Suprapubic skin (tissue), 4 donors: ENCODE measurements at regions not wholly inside any gene's neighbourhood (a gene's known extent, or its start where the extent isn't known, plus 50 kb on each side); places are given as distances from the start of the nearest gene placed in this dataset.

Experiments
- DNase-seq, 2 donors: peaks; one replicate each; pipeline ENCODE4 v3.0.0-alpha.2; 2019; ENCODE audit warnings: low spot score in 2 of 2
- H3K27ac ChIP-seq: fragments of 200-600 bp; sonication (generic); one replicate; pipeline ENCODE4 v1.5.1; 2019
- H3K27me3 ChIP-seq: fragments of 200-600 bp; sonication (generic); one replicate; pipeline ENCODE4 v1.5.1; 2019
- H3K36me3 ChIP-seq: fragments of 200-600 bp; sonication (generic); one replicate; pipeline ENCODE4 v1.5.1; 2019
- H3K4me1 ChIP-seq: fragments of 200-600 bp; sonication (generic); one replicate; pipeline ENCODE4 v1.5.1; 2019
- H3K4me3 ChIP-seq: fragments of 200-600 bp; sonication (generic); one replicate; pipeline ENCODE4 v1.5.1; 2019; ENCODE audit warnings: mild to moderate bottlenecking
- H3K9me3 ChIP-seq: fragments of 200-600 bp; sonication (generic); one replicate; pipeline ENCODE4 v1.5.1; 2019
- EP300 ChIP-seq: sonication (generic); formaldehyde crosslinking; IDR thresholded peaks from one replicate; pipeline ENCODE4 v1.6.1; 2017; ENCODE audit warnings: antibody characterized with exemption
- POLR2A ChIP-seq, 2 donors: fragments of 450-650 bp; IDR thresholded peaks; one replicate each; pipeline ENCODE4 v1.6.1; 2017; ENCODE audit warnings: antibody characterized with exemption in 2 of 2, mild to moderate bottlenecking in 2 of 2, moderate library complexity in 2 of 2
- POLR2AphosphoS5 ChIP-seq, 3 donors: sonication (generic); formaldehyde crosslinking; IDR thresholded peaks; one replicate each; pipeline ENCODE4 v1.6.1; 2017; ENCODE audit warnings: antibody characterized with exemption in 3 of 3
- WGBS: methylation state at CpG from one replicate; pipeline ENCODE4 v1.1.5; 2018; 5-methylcytosine and 5-hydroxymethylcytosine counted together
- TF ChIP-seq, protein P1 (sequence below), 2 donors: fragments of 200-600 bp in 1 of 2; fragments of 450-650 bp in 1 of 2; sonication (generic) in 1 of 2; IDR thresholded peaks; one replicate each; pipeline ENCODE4 v1.5.1; 2016 to 2019; ENCODE audit warnings: antibody characterized with exemption in 2 of 2, mild to moderate bottlenecking in 1 of 2, moderate library complexity in 1 of 2

DNA sequence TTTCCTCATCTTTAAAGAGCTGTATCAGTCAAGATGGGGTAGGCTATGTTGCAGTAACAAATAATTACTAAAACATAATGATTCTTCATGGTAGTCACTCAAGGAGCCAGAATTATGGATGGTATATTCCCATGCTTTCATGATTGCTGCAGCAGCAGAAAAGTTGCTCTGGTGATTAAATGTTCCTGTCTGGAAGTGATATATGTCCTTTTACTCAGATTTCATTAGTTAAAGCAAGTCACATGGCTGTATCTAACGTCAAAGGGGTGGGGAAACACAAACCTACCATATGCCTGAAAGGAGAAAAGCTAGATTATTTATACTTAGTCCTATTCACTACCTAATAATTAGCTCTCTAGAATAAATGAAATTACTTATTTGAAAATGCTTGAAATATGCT is 594.7 kb downstream of the SOX5 start:
- no peaks in the 10 kb centered on the region for H3K4me1 ChIP-seq
- TF ChIP-seq POLR2A (IDR thresholded peaks at IDR 0.05) = no peak
- TF ChIP-seq, protein P1, sequence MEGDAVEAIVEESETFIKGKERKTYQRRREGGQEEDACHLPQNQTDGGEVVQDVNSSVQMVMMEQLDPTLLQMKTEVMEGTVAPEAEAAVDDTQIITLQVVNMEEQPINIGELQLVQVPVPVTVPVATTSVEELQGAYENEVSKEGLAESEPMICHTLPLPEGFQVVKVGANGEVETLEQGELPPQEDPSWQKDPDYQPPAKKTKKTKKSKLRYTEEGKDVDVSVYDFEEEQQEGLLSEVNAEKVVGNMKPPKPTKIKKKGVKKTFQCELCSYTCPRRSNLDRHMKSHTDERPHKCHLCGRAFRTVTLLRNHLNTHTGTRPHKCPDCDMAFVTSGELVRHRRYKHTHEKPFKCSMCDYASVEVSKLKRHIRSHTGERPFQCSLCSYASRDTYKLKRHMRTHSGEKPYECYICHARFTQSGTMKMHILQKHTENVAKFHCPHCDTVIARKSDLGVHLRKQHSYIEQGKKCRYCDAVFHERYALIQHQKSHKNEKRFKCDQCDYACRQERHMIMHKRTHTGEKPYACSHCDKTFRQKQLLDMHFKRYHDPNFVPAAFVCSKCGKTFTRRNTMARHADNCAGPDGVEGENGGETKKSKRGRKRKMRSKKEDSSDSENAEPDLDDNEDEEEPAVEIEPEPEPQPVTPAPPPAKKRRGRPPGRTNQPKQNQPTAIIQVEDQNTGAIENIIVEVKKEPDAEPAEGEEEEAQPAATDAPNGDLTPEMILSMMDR (IDR thresholded peaks at IDR 0.05) = no peak
- no peak for TF ChIP-seq EP300
- no peak for TF ChIP-seq POLR2AphosphoS5 (IDR thresholded peaks at IDR 0.05)
- H3K27me3 ChIP-seq = no peaks in the 10 kb centered on the region
- 19% methylated on average over 1 of the region's 1 CpG for WGBS
- H3K9me3 ChIP-seq = no peaks in the 10 kb centered on the region
- H3K36me3 ChIP-seq = no peaks in the 10 kb centered on the region
- no peak overlapping the region for H3K4me3 ChIP-seq
- no peak overlapping the region for H3K27ac ChIP-seq
- DNase-seq = no peak

DNA sequence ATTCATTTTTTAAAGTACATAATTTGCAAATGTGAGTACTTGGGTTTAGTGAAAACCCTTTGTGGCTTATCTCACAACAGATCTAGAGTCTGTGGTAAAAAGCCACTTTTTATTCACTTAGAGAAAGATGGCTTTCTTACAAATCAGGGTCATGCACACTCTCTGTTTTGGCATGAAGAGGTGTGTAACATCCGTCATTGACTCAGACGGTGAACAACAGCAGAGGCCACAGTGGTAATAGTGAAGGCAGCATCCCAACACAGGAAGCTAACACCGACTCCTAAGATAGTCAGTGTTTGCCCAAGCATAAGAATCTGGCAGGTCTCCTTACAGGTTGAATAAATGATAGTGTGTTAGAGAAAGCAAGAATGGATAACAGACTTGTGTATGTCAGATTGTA is 593.0 kb downstream of the SOX5 start:
- Histone ChIP-seq H3K27ac (no peak overlapping the region), H3K4me3 (no peak overlapping the region)
- no peak for DNase-seq

DNA sequence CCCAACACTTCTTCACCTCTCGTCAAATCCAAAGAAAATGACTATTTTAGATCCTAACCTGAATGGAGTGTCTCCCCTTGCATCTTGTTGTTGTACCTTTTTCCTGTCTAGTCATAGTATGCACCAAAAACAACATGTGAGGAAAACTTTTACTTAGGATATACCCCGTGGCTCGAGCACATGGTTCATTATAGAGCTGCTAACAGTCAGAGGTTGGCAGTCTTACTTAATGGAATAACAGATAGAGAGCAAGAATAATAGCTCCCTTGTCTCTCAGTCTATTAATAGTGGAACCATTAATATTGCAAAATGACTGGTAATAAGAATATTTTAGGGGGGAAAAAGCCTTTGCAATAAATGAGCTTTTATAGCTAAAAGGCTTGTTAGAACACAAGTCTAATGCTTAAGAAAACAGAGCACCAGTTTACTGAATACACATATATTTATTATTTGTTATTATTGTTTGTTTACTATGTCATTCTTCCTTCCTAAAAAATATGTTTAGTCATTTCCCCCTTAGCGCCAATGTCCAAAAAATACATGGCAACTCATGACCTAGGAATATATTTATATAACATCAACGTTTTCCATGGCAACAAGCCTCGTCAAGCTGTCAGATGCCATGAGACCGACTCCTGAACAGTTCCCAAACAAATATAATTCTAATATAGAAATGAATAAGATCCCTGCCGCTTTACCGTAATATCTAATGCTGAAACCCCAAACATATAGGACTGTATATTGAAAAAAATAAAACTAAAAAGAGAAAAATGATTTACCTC is 592.4 kb downstream of the SOX5 start:
- H3K27ac ChIP-seq = no peak overlapping the region
- no peaks in the 10 kb centered on the region for H3K27me3 ChIP-seq
- H3K4me1 ChIP-seq = no peaks in the 10 kb centered on the region
- no peak for TF ChIP-seq POLR2A (IDR thresholded peaks at IDR 0.05)
- TF ChIP-seq, protein P1 (IDR thresholded peaks at IDR 0.05) = no peak
- TF ChIP-seq EP300 = no peak
- H3K36me3 ChIP-seq = no peaks in the 10 kb centered on the region
- 76% methylated on average over 9 of the region's 9 CpGs for WGBS
- H3K9me3 ChIP-seq = no peaks in the 10 kb centered on the region
- H3K4me3 ChIP-seq = no peak overlapping the region
- DNase-seq = no peak

More for the DNA sequence above, 593.0 kb downstream of the SOX5 start:
- TF ChIP-seq, protein P1 (IDR thresholded peaks at IDR 0.05) = no peak
- TF ChIP-seq EP300 (no peak), POLR2AphosphoS5 (IDR thresholded peaks at IDR 0.05) (no peak), POLR2A (IDR thresholded peaks at IDR 0.05) (no peak)
- Histone ChIP-seq H3K9me3 (no peaks in the 10 kb centered on the region), H3K4me1 (no peaks in the 10 kb centered on the region), H3K27me3 (no peaks in the 10 kb centered on the region), H3K36me3 (no peaks in the 10 kb centered on the region)
- 70% methylated on average over 3 of the region's 3 CpGs for WGBS

DNA sequence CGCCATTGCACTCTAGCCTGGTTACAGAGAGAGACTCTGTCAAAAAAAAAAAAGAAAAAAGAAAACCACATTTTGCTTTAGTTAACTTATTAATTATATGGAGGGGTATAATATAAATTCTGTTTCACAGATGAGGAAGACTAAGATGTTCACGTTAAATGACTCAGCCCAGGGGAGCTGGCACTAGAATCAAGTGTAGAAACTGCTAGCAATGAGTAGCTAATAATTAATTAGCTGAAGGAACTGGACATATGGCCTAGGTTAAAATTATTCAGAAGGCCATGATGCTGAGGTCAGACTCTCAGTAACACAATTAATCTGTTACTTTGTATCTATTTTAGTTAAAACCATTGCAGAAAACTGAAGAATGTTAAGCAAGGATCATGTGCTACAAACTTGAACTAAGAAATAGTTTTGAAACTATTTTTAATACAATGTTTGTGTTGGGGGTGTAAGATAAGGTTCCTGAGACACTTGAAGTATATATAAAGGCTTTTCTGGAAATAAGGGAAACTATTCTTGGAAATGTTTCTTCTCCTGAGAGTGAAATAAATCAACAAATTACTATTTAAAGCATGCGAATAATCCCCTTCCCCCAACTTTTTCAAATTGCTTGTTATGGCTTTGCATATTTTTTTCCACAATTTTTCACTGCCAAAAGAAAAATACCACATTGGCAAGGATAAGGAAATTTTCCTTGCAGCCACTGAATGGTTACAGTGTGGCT is 589.3 kb downstream of the SOX5 start:
- H3K9me3 ChIP-seq = no peaks in the 10 kb centered on the region
- WGBS = 57% methylated on average over 3 of the region's 3 CpGs

DNA sequence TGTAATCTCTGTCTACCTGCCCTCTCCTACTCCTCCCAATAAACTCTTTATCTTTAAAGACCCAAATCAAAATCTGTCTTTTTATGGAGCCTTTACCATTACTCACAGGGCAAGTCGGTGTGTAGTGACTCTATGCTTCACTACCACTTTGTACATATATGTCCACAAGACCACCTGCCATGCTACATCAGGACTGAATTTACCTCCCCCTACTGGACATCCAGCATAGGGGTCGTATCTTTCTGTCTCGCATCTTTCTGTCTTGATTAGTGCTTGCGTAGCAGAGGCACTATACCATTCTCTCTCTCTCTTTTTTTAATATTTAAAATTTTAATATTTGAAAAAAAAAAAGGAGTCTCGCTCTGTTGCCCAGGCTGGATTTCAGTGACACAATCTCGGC is 587.5 kb downstream of the SOX5 start:
- H3K9me3 ChIP-seq = no peaks in the 10 kb centered on the region
- H3K27ac ChIP-seq = no peak overlapping the region
- no peaks in the 10 kb centered on the region for H3K27me3 ChIP-seq
- H3K4me3 ChIP-seq = no peak overlapping the region
- no peaks in the 10 kb centered on the region for H3K4me1 ChIP-seq
- H3K36me3 ChIP-seq = no peaks in the 10 kb centered on the region
- no peak for TF ChIP-seq POLR2A (IDR thresholded peaks at IDR 0.05)
- TF ChIP-seq POLR2AphosphoS5 (IDR thresholded peaks at IDR 0.05) = no peak
- TF ChIP-seq, protein P1 (IDR thresholded peaks at IDR 0.05) = no peak
- no peak for TF ChIP-seq EP300
- DNase-seq = no peak
- WGBS = 81% methylated on average over 6 of the region's 6 CpGs

More for the DNA sequence above, 589.3 kb downstream of the SOX5 start:
- Histone ChIP-seq H3K36me3 (no peaks in the 10 kb centered on the region), H3K4me1 (no peaks in the 10 kb centered on the region), H3K27me3 (no peaks in the 10 kb centered on the region), H3K27ac (no peak overlapping the region), H3K4me3 (no peak overlapping the region)
- no peak for DNase-seq
- TF ChIP-seq, protein P1 (IDR thresholded peaks at IDR 0.05) = no peak
- TF ChIP-seq POLR2AphosphoS5 (IDR thresholded peaks at IDR 0.05) (no peak), POLR2A (IDR thresholded peaks at IDR 0.05) (no peak), EP300 (no peak)
